ENCODE measurements at regions not wholly inside any gene's neighbourhood (a gene's known extent, or its start where the extent isn't known, plus 50 kb on each side); places are given as distances from the start of the nearest gene placed in this dataset.

DNA sequence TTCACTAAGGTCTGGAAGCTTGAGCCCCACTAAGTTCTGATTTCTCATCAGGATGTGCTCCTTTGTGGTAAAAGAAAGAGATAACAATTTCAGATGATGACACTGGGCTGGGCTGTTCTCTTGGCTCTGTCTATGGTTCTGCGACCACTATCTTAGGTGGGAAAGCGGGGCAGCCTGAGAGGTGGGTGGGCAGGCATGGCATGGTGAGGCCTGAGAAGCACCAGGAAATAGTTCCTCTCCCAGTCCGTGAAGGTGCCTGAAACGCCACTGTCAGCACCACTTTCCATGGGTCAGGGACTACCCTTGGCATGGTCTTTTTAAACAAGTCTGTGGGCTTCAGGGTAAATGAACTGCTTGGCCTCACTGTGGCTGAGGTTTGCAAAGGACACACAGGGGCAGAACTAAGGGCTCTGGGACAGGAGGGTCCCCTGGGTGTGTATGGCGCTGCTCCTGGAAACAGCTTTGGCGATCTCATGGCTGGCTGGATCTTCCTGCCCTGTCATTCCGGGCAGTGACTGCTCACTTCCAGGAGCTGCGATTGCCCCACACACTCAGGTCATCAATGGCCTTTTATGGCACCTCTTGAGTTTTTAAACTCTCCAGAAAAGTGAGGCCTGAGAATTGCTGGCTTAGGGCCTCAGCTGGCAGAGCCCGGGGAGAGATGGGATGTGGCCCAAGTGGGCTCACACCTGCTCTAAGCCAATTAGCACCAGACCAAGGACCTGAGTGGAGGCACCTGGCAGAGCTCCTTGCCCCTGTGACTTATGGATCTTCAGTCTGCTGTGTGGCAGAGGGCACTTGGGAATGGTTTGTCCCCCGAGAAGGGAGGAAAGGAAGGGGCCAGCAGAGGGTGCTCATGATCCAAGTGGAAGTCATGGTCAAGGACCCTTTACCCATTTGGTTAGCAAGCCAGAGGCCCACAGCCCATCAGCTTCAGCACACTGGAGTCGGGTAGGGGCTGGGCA, 55.6 kb upstream of the LYVE1 start:
- no peak overlapping the region for H3K27ac ChIP-seq (ENCODE audit: low read length)
- H3K36me3 ChIP-seq (replicated peaks; ENCODE audit: low read depth, low read length): no peaks in the 10 kb centered on the region
- H4K20me1 ChIP-seq (ENCODE audit: insufficient read depth, low read length): no peaks in the 10 kb centered on the region
- no peak for TF ChIP-seq EZH2phosphoT487 (IDR thresholded peaks at IDR 0.05; ENCODE audit: low read depth)
- TF ChIP-seq, protein P1, sequence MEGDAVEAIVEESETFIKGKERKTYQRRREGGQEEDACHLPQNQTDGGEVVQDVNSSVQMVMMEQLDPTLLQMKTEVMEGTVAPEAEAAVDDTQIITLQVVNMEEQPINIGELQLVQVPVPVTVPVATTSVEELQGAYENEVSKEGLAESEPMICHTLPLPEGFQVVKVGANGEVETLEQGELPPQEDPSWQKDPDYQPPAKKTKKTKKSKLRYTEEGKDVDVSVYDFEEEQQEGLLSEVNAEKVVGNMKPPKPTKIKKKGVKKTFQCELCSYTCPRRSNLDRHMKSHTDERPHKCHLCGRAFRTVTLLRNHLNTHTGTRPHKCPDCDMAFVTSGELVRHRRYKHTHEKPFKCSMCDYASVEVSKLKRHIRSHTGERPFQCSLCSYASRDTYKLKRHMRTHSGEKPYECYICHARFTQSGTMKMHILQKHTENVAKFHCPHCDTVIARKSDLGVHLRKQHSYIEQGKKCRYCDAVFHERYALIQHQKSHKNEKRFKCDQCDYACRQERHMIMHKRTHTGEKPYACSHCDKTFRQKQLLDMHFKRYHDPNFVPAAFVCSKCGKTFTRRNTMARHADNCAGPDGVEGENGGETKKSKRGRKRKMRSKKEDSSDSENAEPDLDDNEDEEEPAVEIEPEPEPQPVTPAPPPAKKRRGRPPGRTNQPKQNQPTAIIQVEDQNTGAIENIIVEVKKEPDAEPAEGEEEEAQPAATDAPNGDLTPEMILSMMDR (IDR thresholded peaks at IDR 0.05; ENCODE audit: low read depth, low read length): peak; percentile 47
- H3K4me2 ChIP-seq (ENCODE audit: low read length): no peak overlapping the region
- peak overlapping the region; percentile 83 for H2AFZ ChIP-seq (ENCODE audit: low read depth, low read length)
- peaks cover 12% of the 10 kb centered on the region for H3K4me1 ChIP-seq (ENCODE audit: low read length)
- H3K9ac ChIP-seq (ENCODE audit: low read length): no peak overlapping the region
- no peaks in the 10 kb centered on the region for H3K27me3 ChIP-seq (ENCODE audit: low read depth, low read length)
- no peaks in the 10 kb centered on the region for H3K9me3 ChIP-seq (ENCODE audit: insufficient read depth, low read length)
- no peak overlapping the region for H3K4me3 ChIP-seq (ENCODE audit: low read length)
- H3K79me2 ChIP-seq (ENCODE audit: low read length): no peaks in the 10 kb centered on the region

DNA sequence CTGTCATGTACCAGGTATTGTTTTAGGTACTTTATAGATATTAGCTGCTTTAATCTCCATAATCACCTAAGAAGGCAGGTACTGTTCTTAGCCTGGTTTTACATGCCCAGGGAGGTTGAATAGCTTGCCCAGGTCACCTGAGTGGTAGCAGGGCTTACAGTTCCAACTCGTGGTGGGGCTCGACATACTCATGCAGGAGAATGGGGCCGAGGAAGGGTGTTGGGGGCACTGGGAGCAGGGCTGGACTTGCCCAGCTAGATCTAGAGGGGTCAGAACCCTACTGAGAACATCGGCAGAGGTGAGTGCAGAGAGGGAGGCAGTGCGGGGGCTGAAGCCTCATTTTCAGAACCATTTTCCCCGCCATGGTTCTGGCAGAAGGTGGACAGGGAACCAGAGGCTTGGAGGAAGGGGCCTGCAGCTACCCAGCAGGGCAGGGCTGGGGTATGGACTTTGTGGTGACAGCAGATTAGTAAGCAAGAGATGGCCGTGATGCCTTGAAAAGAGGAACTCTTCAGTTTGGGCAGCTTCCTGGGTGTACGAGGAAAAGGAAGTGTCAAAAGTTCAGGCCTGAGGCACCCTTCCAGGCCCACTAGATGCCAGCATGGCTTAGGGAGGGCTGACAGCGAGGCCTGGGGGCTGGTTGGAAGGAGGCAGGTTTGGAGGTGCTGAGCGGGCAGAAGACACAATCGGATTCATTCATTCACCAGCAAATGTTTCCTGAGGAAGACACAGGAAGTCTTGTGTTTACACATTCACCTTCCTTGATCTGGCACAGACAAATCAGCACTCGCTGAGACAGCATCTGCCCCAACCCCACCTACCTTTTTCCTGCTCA, 54.7 kb upstream of the LYVE1 start:
- Histone ChIP-seq H2AFZ (ENCODE audit: low read depth, low read length) (peak overlapping the region; percentile 83), H3K27ac (ENCODE audit: low read length) (no peak overlapping the region), H3K9ac (ENCODE audit: low read length) (no peak overlapping the region), H3K27me3 (ENCODE audit: low read depth, low read length) (no peaks in the 10 kb centered on the region), H4K20me1 (ENCODE audit: insufficient read depth, low read length) (no peaks in the 10 kb centered on the region), H3K4me1 (ENCODE audit: low read length) (peaks cover 6% of the 10 kb centered on the region), H3K79me2 (ENCODE audit: low read length) (no peaks in the 10 kb centered on the region), H3K4me2 (ENCODE audit: low read length) (no peak overlapping the region), H3K36me3 (replicated peaks; ENCODE audit: low read depth, low read length) (no peaks in the 10 kb centered on the region), H3K9me3 (ENCODE audit: insufficient read depth, low read length) (no peaks in the 10 kb centered on the region), H3K4me3 (ENCODE audit: low read length) (no peak overlapping the region)
- TF ChIP-seq EZH2phosphoT487 (IDR thresholded peaks at IDR 0.05; ENCODE audit: low read depth): no peak
- TF ChIP-seq, protein P1 (IDR thresholded peaks at IDR 0.05; ENCODE audit: low read depth, low read length): no peak

DNA sequence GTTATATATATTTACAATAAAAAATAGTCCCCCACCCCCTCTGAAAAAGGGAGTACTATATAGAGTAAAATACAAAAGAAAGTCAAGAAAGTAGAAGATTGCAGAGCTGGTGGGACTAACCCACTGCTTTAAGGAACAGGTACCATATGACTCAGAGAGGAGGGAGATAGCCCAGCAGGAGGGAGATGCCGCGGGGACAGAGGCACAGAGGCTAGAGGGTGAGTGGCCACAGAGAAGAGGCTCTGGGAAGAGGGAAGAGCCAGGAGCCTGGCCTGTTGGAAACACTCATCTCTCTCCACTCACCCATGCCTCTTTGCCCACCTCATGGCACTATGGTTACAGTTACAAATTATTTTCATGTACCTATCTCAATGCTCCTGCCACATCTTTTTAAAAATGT, 53.6 kb upstream of the LYVE1 start:
- H3K79me2 ChIP-seq (ENCODE audit: low read length): no peaks in the 10 kb centered on the region
- no peak overlapping the region for H3K4me3 ChIP-seq (ENCODE audit: low read length)
- H2AFZ ChIP-seq (ENCODE audit: low read depth, low read length): no peak overlapping the region
- no peaks in the 10 kb centered on the region for H3K9me3 ChIP-seq (ENCODE audit: insufficient read depth, low read length)
- no peak overlapping the region for H3K4me2 ChIP-seq (ENCODE audit: low read length)
- no peak overlapping the region for H3K9ac ChIP-seq (ENCODE audit: low read length)
- H3K4me1 ChIP-seq (ENCODE audit: low read length): peaks cover 13% of the 10 kb centered on the region
- H3K27ac ChIP-seq (ENCODE audit: low read length): no peak overlapping the region
- H3K27me3 ChIP-seq (ENCODE audit: low read depth, low read length): no peaks in the 10 kb centered on the region
- H3K36me3 ChIP-seq (replicated peaks; ENCODE audit: low read depth, low read length): no peaks in the 10 kb centered on the region
- TF ChIP-seq, protein P1 (IDR thresholded peaks at IDR 0.05; ENCODE audit: low read depth, low read length): no peak
- no peak for TF ChIP-seq EZH2phosphoT487 (IDR thresholded peaks at IDR 0.05; ENCODE audit: low read depth)
- H4K20me1 ChIP-seq (ENCODE audit: insufficient read depth, low read length): no peaks in the 10 kb centered on the region

DNA sequence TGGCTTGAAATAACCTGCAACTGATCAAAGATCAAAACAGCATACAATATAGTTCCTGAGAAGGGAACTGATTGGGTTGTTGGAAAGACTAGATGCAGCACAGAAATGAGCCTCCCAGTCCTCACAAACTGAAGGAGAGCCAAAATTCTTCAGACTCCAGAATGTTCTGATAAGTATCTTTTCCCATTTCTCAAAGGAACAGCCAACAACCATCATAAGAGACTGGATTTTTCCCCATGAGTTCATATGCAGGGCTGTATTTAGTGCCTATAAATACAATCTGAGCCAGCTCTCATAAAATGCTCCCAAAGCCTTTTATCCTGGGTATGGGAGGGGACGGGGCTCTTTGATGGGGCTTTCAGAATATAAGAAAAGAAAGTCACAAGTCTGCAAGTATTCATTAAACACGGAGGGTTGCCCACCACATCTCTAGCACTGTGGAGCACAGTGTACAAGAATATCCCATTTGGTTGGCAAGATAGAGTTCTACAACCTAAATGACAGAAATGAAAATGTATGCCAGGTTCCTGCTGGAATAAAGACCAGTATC, 50.7 kb upstream of the LYVE1 start:
- H3K4me1 ChIP-seq (ENCODE audit: low read length): peaks cover 22% of the 10 kb centered on the region
- H3K27me3 ChIP-seq (ENCODE audit: low read depth, low read length): no peaks in the 10 kb centered on the region
- H2AFZ ChIP-seq (ENCODE audit: low read depth, low read length): no peak overlapping the region
- H3K9ac ChIP-seq (ENCODE audit: low read length): no peak overlapping the region
- no peak overlapping the region for H3K4me3 ChIP-seq (ENCODE audit: low read length)
- no peaks in the 10 kb centered on the region for H3K79me2 ChIP-seq (ENCODE audit: low read length)
- no peak overlapping the region for H3K4me2 ChIP-seq (ENCODE audit: low read length)
- H3K27ac ChIP-seq (ENCODE audit: low read length): no peak overlapping the region
- no peaks in the 10 kb centered on the region for H3K9me3 ChIP-seq (ENCODE audit: insufficient read depth, low read length)
- no peaks in the 10 kb centered on the region for H3K36me3 ChIP-seq (replicated peaks; ENCODE audit: low read depth, low read length)
- TF ChIP-seq, protein P1 (IDR thresholded peaks at IDR 0.05; ENCODE audit: low read depth, low read length): no peak
- TF ChIP-seq EZH2phosphoT487 (IDR thresholded peaks at IDR 0.05; ENCODE audit: low read depth): no peak
- no peaks in the 10 kb centered on the region for H4K20me1 ChIP-seq (ENCODE audit: insufficient read depth, low read length)

Data from OCI-LY3 (cell line).